Lower leg skin (tissue), 4 donors: ENCODE measurements at regions not wholly inside any gene's neighbourhood (a gene's known extent, or its start where the extent isn't known, plus 50 kb on each side); places are given as distances from the start of the nearest gene placed in this dataset.
A peak's percentile ranks its signal among the peaks of the same experiment; 100 is the strongest.

ENCODE experiments used
- DNase-seq, 2 donors: peaks; one replicate each; pipeline ENCODE4 v3.0.0-alpha.2; 2019; ENCODE audit warnings: low spot score in 2 of 2
- H3K4me3 ChIP-seq: fragments of 200-600 bp; sonication (generic); 2 replicates; pipeline ENCODE4 v1.5.1; 2017; ENCODE audit warnings: mild to moderate bottlenecking, low read depth; ENCODE audit not compliant: poor library complexity, severe bottlenecking
- POLR2A ChIP-seq, 2 donors: fragments of 450-650 bp; IDR thresholded peaks; one replicate each; pipeline ENCODE4 v1.6.1; 2016 to 2017; ENCODE audit warnings: antibody characterized with exemption in 2 of 2, mild to moderate bottlenecking in 1 of 2, moderate library complexity in 1 of 2
- whole genome bisulfite sequencing, 2 donors: methylation state at CpG; one replicate each; pipeline ENCODE4 v1.1.5; 2018; 5-methylcytosine and 5-hydroxymethylcytosine counted together
- intact Hi-C: fragments of 100-400 bp; cut with DNase I; formaldehyde crosslinking; loops from one replicate; pipeline ENCODE4 v1.15.0; 2023; ENCODE audit warnings: low total_unique reads
- TF ChIP-seq, protein P1 (sequence below), 3 donors: fragments of 450-650 bp; IDR thresholded peaks; one replicate each; pipeline ENCODE4 v1.5.1; 2016; ENCODE audit warnings: antibody characterized with exemption in 3 of 3, mild to moderate bottlenecking in 3 of 3, moderate library complexity in 2 of 3

- WGBS, 2 donors = 78 to 85% methylated on average over 24 of the region's 24 CpGs
- DNase-seq = peak in 1 of 2 donors; percentile 81
- no peak overlapping the region for H3K4me3 ChIP-seq
- intact Hi-C loops = no loop called here
- TF ChIP-seq POLR2A (IDR thresholded peaks at IDR 0.05) = no peak
- TF ChIP-seq, protein P1, sequence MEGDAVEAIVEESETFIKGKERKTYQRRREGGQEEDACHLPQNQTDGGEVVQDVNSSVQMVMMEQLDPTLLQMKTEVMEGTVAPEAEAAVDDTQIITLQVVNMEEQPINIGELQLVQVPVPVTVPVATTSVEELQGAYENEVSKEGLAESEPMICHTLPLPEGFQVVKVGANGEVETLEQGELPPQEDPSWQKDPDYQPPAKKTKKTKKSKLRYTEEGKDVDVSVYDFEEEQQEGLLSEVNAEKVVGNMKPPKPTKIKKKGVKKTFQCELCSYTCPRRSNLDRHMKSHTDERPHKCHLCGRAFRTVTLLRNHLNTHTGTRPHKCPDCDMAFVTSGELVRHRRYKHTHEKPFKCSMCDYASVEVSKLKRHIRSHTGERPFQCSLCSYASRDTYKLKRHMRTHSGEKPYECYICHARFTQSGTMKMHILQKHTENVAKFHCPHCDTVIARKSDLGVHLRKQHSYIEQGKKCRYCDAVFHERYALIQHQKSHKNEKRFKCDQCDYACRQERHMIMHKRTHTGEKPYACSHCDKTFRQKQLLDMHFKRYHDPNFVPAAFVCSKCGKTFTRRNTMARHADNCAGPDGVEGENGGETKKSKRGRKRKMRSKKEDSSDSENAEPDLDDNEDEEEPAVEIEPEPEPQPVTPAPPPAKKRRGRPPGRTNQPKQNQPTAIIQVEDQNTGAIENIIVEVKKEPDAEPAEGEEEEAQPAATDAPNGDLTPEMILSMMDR (IDR thresholded peaks at IDR 0.05) = no peak
Measured at GRCh38 chr10:3241274-3241921, 68.8 kb upstream of the PITRM1 start.

- 74 to 76% methylated on average over 30 of the region's 30 CpGs for WGBS, 2 donors
- H3K4me3 ChIP-seq = no peak overlapping the region
- TF ChIP-seq, protein P1 (IDR thresholded peaks at IDR 0.05) = no peak
- TF ChIP-seq POLR2A (IDR thresholded peaks at IDR 0.05) = no peak
- DNase-seq = no peak
- intact Hi-C loops = loop anchor here (10.0 kb wide), 1 partner anchor 1425 kb away; no protein-coding TSS in a partner anchor
Measured at GRCh38 chr10:3239920-3240894, 67.6 kb upstream of the PITRM1 start.

- WGBS, 2 donors = 31 to 33% methylated on average over 35 of the region's 35 CpGs
- DNase-seq = peak; percentile 66 to 96
- no peak overlapping the region for H3K4me3 ChIP-seq
Measured at GRCh38 chr10:3239066-3239919, 66.7 kb upstream of the PITRM1 start.

DNA sequence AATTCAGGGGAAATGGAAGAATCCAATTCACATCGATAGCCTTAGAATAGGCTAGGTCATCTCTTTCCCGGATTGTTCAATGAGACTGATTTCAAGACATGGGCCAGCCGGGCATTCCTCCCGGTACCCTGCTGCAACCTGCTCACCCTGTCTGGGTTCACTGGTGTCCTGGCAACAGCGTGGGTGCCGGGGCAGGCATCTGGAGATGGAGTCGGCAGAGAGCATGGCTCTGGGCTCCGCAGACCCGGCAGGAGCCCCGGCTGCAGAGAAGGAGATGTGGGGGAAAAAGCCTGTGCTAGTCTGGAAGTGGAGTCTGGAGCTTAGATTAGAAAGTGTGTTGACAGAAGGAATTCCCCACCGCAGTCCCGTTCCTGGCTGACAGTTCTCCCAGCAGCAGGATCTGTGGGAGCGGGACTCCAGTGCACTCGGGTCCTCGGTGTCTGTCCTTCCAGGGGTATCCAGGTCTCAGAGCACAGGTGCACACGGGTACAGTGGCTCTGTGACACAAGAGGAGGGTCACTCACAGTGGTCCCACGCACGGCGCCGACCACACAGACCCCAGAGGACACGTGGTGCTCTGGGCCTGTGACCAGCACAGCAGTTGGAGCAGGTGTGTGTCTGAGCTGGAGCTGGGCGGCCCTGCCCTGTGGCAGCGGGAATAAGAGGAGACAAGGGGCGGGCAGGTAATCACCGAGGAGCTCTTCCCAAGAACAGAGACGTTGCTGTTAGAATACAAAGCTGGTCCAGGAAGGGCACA, 65.7 kb upstream of the PITRM1 start:
- no peak for DNase-seq
- WGBS, 2 donors = 71 to 76% methylated on average over 26 of the region's 26 CpGs
- no peak overlapping the region for H3K4me3 ChIP-seq
- TF ChIP-seq, protein P1 (IDR thresholded peaks at IDR 0.05) = no peak
- no peak for TF ChIP-seq POLR2A (IDR thresholded peaks at IDR 0.05)
- intact Hi-C loops = loop anchor here (10.0 kb wide), 1 partner anchor 1427 kb away; no protein-coding TSS in a partner anchor

More at GRCh38 chr10:3239066-3239919, 66.7 kb upstream of the PITRM1 start:
- intact Hi-C loops = loop anchor here (10.0 kb wide), 1 partner anchor 1426 kb away; no protein-coding TSS in a partner anchor
- TF ChIP-seq, protein P1 (IDR thresholded peaks at IDR 0.05) = peak in 1 of 3 donors; percentile 78
- no peak for TF ChIP-seq POLR2A (IDR thresholded peaks at IDR 0.05)

GRCh38 chr10:3237530-3237929, 64.9 kb upstream of the PITRM1 start:
- WGBS, 2 donors = 90 to 94% methylated on average over 13 of the region's 13 CpGs
- no peak for DNase-seq
- TF ChIP-seq, protein P1 (IDR thresholded peaks at IDR 0.05) = no peak
- intact Hi-C loops = loop anchor here (10.0 kb wide), 1 partner anchor 1427 kb away; no protein-coding TSS in a partner anchor
- no peak overlapping the region for H3K4me3 ChIP-seq
